ENCODE measurements at regions not wholly inside any gene's neighbourhood (a gene's known extent, or its start where the extent isn't known, plus 50 kb on each side); places are given as distances from the start of the nearest gene placed in this dataset.

DNA sequence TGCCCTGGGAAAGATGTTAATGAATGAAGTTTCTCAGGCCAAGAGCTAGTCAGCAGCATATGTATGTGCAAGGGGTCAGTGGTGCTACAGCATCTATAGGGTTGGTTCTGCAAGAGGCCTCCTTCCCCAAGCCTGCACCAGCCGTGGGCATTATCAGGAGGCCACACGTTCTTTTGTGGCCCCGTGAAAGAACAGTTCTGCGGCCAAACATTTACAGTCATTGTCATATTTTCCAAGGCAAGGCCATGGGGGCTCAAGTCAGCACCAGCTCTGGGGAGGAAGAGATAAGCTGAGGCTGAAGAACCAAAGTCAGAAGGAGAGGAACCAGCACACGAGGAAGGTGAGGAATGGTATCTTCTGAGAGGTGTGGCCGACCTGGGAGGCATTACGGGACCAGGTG is 54.4 kb upstream of the TMEM72 start:
- no peak for TF ChIP-seq CTCF (IDR thresholded peaks at IDR 0.05)
- no peak for TF ChIP-seq POLR2A (IDR thresholded peaks at IDR 0.05)

All from esophagus squamous epithelium (tissue), 4 donors.